Suprapubic skin (tissue), 4 donors: ENCODE measurements at regions not wholly inside any gene's neighbourhood (a gene's known extent, or its start where the extent isn't known, plus 50 kb on each side); places are given as distances from the start of the nearest gene placed in this dataset.

Source experiments
- EP300 ChIP-seq: sonication (generic); formaldehyde crosslinking; IDR thresholded peaks from one replicate; pipeline ENCODE4 v1.6.1; 2017; ENCODE audit warnings: antibody characterized with exemption
- POLR2A ChIP-seq, 2 donors: fragments of 450-650 bp; IDR thresholded peaks; one replicate each; pipeline ENCODE4 v1.6.1; 2017; ENCODE audit warnings: antibody characterized with exemption in 2 of 2, mild to moderate bottlenecking in 2 of 2, moderate library complexity in 2 of 2
- POLR2AphosphoS5 ChIP-seq, 3 donors: sonication (generic); formaldehyde crosslinking; IDR thresholded peaks; one replicate each; pipeline ENCODE4 v1.6.1; 2017; ENCODE audit warnings: antibody characterized with exemption in 3 of 3
- TF ChIP-seq, protein P1 (sequence below), 2 donors: fragments of 200-600 bp in 1 of 2; fragments of 450-650 bp in 1 of 2; sonication (generic) in 1 of 2; IDR thresholded peaks; one replicate each; pipeline ENCODE4 v1.5.1; 2016 to 2019; ENCODE audit warnings: antibody characterized with exemption in 2 of 2, mild to moderate bottlenecking in 1 of 2, moderate library complexity in 1 of 2

DNA sequence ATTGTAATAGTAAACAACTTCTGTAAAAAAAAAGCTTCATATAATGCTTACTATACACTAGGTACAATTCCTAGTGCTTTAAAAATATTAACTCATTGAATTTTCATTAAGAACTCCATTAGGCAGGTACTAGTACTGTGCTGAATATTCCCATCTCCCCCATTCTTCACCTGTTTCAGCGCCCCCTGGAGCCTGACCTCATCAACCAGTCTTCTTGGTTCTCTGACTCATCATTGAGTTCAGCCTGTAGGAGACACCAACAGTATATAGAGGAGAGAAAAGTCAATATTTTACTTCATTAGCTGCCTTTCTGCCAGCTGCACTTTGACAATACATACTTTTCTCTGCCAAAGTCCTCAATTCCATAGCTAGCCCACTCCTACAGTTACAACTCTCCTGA, 1009.9 kb upstream of the KLHL29 start:
- TF ChIP-seq, protein P1, sequence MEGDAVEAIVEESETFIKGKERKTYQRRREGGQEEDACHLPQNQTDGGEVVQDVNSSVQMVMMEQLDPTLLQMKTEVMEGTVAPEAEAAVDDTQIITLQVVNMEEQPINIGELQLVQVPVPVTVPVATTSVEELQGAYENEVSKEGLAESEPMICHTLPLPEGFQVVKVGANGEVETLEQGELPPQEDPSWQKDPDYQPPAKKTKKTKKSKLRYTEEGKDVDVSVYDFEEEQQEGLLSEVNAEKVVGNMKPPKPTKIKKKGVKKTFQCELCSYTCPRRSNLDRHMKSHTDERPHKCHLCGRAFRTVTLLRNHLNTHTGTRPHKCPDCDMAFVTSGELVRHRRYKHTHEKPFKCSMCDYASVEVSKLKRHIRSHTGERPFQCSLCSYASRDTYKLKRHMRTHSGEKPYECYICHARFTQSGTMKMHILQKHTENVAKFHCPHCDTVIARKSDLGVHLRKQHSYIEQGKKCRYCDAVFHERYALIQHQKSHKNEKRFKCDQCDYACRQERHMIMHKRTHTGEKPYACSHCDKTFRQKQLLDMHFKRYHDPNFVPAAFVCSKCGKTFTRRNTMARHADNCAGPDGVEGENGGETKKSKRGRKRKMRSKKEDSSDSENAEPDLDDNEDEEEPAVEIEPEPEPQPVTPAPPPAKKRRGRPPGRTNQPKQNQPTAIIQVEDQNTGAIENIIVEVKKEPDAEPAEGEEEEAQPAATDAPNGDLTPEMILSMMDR (IDR thresholded peaks at IDR 0.05), result no peak
- TF ChIP-seq EP300 (no peak), POLR2AphosphoS5 (IDR thresholded peaks at IDR 0.05) (no peak), POLR2A (IDR thresholded peaks at IDR 0.05) (no peak)
